ENCODE measurements at regions not wholly inside any gene's neighbourhood (a gene's known extent, or its start where the extent isn't known, plus 50 kb on each side); places are given as distances from the start of the nearest gene placed in this dataset.

GRCh38 chr20:40082436-40082835 is 606.6 kb downstream of the MAFB start:
- POLR2A ChIA-PET = no interaction called here
- CTCF ChIA-PET = no interaction called here
- TF ChIP-seq, protein P1, sequence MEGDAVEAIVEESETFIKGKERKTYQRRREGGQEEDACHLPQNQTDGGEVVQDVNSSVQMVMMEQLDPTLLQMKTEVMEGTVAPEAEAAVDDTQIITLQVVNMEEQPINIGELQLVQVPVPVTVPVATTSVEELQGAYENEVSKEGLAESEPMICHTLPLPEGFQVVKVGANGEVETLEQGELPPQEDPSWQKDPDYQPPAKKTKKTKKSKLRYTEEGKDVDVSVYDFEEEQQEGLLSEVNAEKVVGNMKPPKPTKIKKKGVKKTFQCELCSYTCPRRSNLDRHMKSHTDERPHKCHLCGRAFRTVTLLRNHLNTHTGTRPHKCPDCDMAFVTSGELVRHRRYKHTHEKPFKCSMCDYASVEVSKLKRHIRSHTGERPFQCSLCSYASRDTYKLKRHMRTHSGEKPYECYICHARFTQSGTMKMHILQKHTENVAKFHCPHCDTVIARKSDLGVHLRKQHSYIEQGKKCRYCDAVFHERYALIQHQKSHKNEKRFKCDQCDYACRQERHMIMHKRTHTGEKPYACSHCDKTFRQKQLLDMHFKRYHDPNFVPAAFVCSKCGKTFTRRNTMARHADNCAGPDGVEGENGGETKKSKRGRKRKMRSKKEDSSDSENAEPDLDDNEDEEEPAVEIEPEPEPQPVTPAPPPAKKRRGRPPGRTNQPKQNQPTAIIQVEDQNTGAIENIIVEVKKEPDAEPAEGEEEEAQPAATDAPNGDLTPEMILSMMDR (IDR thresholded peaks at IDR 0.05; ENCODE audit: insufficient read depth, low read length, missing control alignments) = no peak
- no peak for DNase-seq (ENCODE audit: low read depth, low spot score)
- H3K4me3 ChIP-seq (ENCODE audit: low read depth, low read length) = no peak overlapping the region

DNA sequence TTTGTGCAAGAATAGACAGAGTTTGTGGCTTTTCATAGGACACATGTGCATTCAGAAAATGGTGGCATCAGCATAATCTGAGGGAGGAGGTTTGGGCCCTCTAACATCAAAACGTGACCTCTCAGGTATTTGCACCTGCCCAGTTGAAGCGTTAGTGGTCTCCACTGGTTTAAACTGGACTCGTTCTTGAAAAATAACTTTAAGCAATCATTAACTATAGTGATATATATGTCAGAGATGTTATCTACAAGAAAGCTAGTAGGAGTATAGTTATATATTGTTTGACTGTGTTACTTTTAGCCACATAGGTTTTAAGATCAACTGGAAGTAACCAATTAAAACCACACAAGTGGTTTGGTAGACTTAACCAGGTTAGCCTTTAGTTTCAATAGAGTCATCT is 607.4 kb downstream of the MAFB start:
- ChIA-PET CTCF (no interaction called here), POLR2A (no interaction called here)
- DNase-seq (ENCODE audit: low read depth, low spot score) = no peak
- TF ChIP-seq, protein P1 (IDR thresholded peaks at IDR 0.05; ENCODE audit: insufficient read depth, low read length, missing control alignments) = no peak
- H3K4me3 ChIP-seq (ENCODE audit: low read depth, low read length) = no peak overlapping the region

DNA sequence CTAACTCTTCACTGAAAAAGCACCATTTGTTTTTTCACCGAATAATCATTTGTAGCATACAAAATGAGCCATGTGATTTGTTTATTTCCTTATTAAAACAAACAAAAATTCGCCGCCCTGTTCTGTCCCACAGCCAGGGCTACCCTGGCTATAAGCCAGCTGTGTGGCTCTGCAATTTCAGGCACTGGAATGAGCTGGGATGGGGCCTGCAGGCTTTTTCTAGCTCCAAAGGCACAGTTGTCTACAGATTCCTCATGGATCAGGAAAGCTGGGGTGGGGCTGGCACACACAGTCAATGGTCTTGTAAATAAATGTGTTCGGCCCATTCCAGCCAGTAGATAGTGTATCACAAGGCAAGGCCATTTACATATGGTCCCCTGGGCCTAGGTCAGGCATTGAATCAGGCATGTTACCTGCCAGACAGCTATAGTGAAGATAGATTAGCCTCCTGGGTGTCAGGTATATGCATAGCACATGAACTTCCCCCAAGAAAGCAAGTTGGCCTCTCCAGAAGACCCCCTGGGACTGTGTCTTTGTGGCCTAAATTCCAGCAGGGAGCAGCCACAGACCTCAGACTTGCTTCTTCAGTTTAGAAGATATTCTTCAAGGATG is 608.9 kb downstream of the MAFB start:
- H3K4me3 ChIP-seq (ENCODE audit: low read depth, low read length) = no peak overlapping the region
- no peak for DNase-seq (ENCODE audit: low read depth, low spot score)
- TF ChIP-seq, protein P1 (IDR thresholded peaks at IDR 0.05; ENCODE audit: insufficient read depth, low read length, missing control alignments) = no peak
- ChIA-PET POLR2A (no interaction called here), CTCF (no interaction called here)

- ChIA-PET POLR2A (no interaction called here), CTCF (no interaction called here)
- DNase-seq (ENCODE audit: low read depth, low spot score) = peak; percentile 10
- H3K4me3 ChIP-seq (ENCODE audit: low read depth, low read length) = no peak overlapping the region
- TF ChIP-seq, protein P1 (IDR thresholded peaks at IDR 0.05; ENCODE audit: insufficient read depth, low read length, missing control alignments) = no peak
Measured at GRCh38 chr20:40073535-40074111, 615.4 kb downstream of the MAFB start.

DNA sequence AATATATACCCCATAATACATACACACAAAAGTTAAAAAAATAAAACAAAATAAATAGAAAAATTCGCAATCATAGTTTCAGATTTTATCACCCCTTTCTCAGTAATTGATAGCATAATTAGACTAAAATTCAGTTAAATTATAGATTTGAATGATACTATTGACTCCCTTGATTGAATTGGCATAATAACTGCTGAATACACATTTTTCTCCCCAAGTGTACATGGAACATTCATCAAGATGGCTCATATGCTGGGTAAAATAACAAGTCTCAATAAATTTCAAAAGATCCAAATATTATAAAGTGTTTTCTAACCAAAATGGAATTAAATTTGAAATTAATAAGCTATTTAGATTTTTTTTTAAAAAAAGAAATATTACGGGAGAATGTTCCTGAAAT is 616.1 kb downstream of the MAFB start:
- no peak for DNase-seq (ENCODE audit: low read depth, low spot score)
- H3K4me3 ChIP-seq (ENCODE audit: low read depth, low read length) = no peak overlapping the region
- POLR2A ChIA-PET = no interaction called here

DNA sequence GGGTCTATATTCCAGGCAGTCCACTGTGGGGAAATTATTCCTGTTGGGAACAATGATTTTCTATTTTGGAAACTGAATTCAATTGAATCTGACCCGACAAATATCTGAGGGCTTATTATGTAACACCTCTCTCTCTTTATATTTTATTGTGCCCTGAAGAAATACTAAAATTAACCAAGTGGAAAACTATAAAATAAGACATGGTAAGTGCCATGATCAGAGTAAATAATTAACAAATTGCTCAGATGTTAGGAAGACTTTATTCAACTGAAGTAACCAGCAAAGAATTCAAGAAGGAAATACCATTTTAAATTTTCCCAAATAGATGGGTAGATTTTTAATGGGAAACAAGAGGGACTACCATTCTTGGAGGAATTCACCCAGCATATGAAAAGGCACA is 632.9 kb downstream of the MAFB start:
- CTCF ChIA-PET = no interaction called here
- no peak overlapping the region for H3K4me3 ChIP-seq (ENCODE audit: low read depth, low read length)

More for the DNA sequence above, 616.1 kb downstream of the MAFB start:
- CTCF ChIA-PET = no interaction called here
- TF ChIP-seq, protein P1 (IDR thresholded peaks at IDR 0.05; ENCODE audit: insufficient read depth, low read length, missing control alignments) = no peak

More for the DNA sequence above, 632.9 kb downstream of the MAFB start:
- TF ChIP-seq, protein P1 (IDR thresholded peaks at IDR 0.05; ENCODE audit: insufficient read depth, low read length, missing control alignments) = no peak
- no peak for DNase-seq (ENCODE audit: low read depth, low spot score)
- POLR2A ChIA-PET = no interaction called here

All from AG04449 (cell line).